WTC11 (cell line): ENCODE measurements at regions not wholly inside any gene's neighbourhood (a gene's known extent, or its start where the extent isn't known, plus 50 kb on each side); places are given as distances from the start of the nearest gene placed in this dataset.

Experiments
- ATAC-seq: fragments of 200-7000 bp; cut with Tn5 transposase; 2 replicates; pipeline ENCODE4 v1.10.0; 2021; ENCODE audit warnings: mild to moderate bottlenecking, moderate library complexity
- CTCF ChIA-PET: fragments of 300-600 bp; sonication (Branson Sonifier 250); formaldehyde crosslinking; loops from one replicate; lab custom pipeline; 2021; ENCODE audit warnings: antibody characterized with exemption; lab: Charles Lee
- POLR2A ChIA-PET: fragments of 350-600 bp; sonication (Branson Sonifier 250); formaldehyde crosslinking; loops from one replicate; lab custom pipeline; 2021; ENCODE audit warnings: antibody characterized with exemption; lab: Charles Lee
- DNase-seq: peaks from one replicate; pipeline ENCODE4 v3.0.0; 2021; ENCODE audit warnings: low spot score
- H3K27ac Mint-ChIP-seq: 2 replicates; pipeline ENCODE4 v1.8.0; 2021; ENCODE audit warnings: mixed read lengths
- H3K27me3 Mint-ChIP-seq: 2 replicates; pipeline ENCODE4 v1.8.0; 2021; ENCODE audit warnings: low read depth, mild to moderate bottlenecking, moderate library complexity, mixed read lengths
- H3K36me3 Mint-ChIP-seq: 2 replicates; pipeline ENCODE4 v1.8.0; 2021; ENCODE audit warnings: mixed read lengths
- H3K4me1 Mint-ChIP-seq: 2 replicates; pipeline ENCODE4 v1.8.0; 2022; ENCODE audit warnings: mixed read lengths
- H3K4me3 Mint-ChIP-seq: 2 replicates; pipeline ENCODE4 v1.8.0; 2021; ENCODE audit warnings: mild to moderate bottlenecking, moderate library complexity, mixed read lengths
- H3K9me3 Mint-ChIP-seq: 2 replicates; pipeline ENCODE4 v1.8.0; 2021; ENCODE audit warnings: mixed read lengths
- CTCF ChIP-seq: fragments of 200-600 bp; IDR thresholded peaks from 2 replicates; pipeline ENCODE4 v1.8.0; 2022; ENCODE audit warnings: antibody characterized with exemption
- EMX1 ChIP-seq: fragments of 250-450 bp; sonication (Bioruptor Pico); IDR thresholded peaks from 2 replicates; pipeline ENCODE4 v1.8.0; 2021; ENCODE audit warnings: mild to moderate bottlenecking
- FOXP1 ChIP-seq: sonication (generic); formaldehyde crosslinking; IDR thresholded peaks from 2 replicates; pipeline ENCODE4 v1.8.0; 2022; ENCODE audit warnings: missing genetic modification reagents, mild to moderate bottlenecking, moderate library complexity, borderline replicate concordance
- GTF2I ChIP-seq: fragments of 250-450 bp; sonication (Bioruptor Pico); conservative IDR thresholded peaks from 2 replicates; pipeline ENCODE4 v1.4.0; 2021; ENCODE audit warnings: mild to moderate bottlenecking
- KAT7 ChIP-seq: sonication (generic); formaldehyde crosslinking; IDR thresholded peaks from 2 replicates; pipeline ENCODE4 v1.8.1; 2023; ENCODE audit warnings: missing genetic modification reagents, mild to moderate bottlenecking, borderline replicate concordance
- MAX ChIP-seq: sonication (generic); formaldehyde crosslinking; IDR thresholded peaks from 2 replicates; pipeline ENCODE4 v1.8.0; 2022; ENCODE audit warnings: mild to moderate bottlenecking, missing genetic modification reagents
- MXD4 ChIP-seq: fragments of 250-450 bp; sonication (Bioruptor Pico); IDR thresholded peaks from 2 replicates; pipeline ENCODE4 v1.8.0; 2021; ENCODE audit warnings: mild to moderate bottlenecking, moderate library complexity, borderline replicate concordance
- MYBL2 ChIP-seq: sonication (generic); formaldehyde crosslinking; IDR thresholded peaks from 2 replicates; pipeline ENCODE4 v1.8.1; 2023; ENCODE audit warnings: mild to moderate bottlenecking, moderate library complexity, missing genetic modification reagents
- NFYB ChIP-seq: sonication (generic); formaldehyde crosslinking; conservative IDR thresholded peaks from 2 replicates; pipeline ENCODE4 v1.8.0; 2022; ENCODE audit warnings: low read depth, missing genetic modification reagents
- PRRX2 ChIP-seq: fragments of 250-450 bp; sonication (Bioruptor Pico); IDR thresholded peaks from 2 replicates; pipeline ENCODE4 v1.8.0; 2021; ENCODE audit warnings: mild to moderate bottlenecking
- RELA ChIP-seq: sonication (generic); formaldehyde crosslinking; IDR thresholded peaks from 2 replicates; pipeline ENCODE4 v1.8.1; 2022; ENCODE audit warnings: missing genetic modification reagents, mild to moderate bottlenecking, borderline replicate concordance
- SP1 ChIP-seq: sonication (generic); formaldehyde crosslinking; conservative IDR thresholded peaks from 2 replicates; pipeline ENCODE4 v1.8.1; 2022; ENCODE audit warnings: missing genetic modification reagents
- TCF7 ChIP-seq: sonication (generic); formaldehyde crosslinking; IDR thresholded peaks from 2 replicates; pipeline ENCODE4 v1.8.0; 2022; ENCODE audit warnings: mild to moderate bottlenecking, low read depth, missing genetic modification reagents, moderate library complexity
- ZBTB43 ChIP-seq: sonication (generic); formaldehyde crosslinking; IDR thresholded peaks from 2 replicates; pipeline ENCODE4 v1.8.1; 2023; ENCODE audit warnings: mild to moderate bottlenecking, missing genetic modification reagents
- ZMAT4 ChIP-seq: fragments of 250-450 bp; sonication (Bioruptor Pico); IDR thresholded peaks from 2 replicates; pipeline ENCODE4 v1.9.0; 2021; ENCODE audit warnings: mild to moderate bottlenecking
- ZNF138 ChIP-seq: sonication (generic); formaldehyde crosslinking; conservative IDR thresholded peaks from 2 replicates; pipeline ENCODE4 v1.8.1; 2022; ENCODE audit warnings: mild to moderate bottlenecking, moderate library complexity, missing genetic modification reagents
- ZNF232 ChIP-seq: sonication (generic); formaldehyde crosslinking; IDR thresholded peaks from 2 replicates; pipeline ENCODE4 v1.8.0; 2022; ENCODE audit warnings: mild to moderate bottlenecking, missing genetic modification reagents
- ZNF281 ChIP-seq: sonication (generic); formaldehyde crosslinking; IDR thresholded peaks from 2 replicates; pipeline ENCODE4 v1.8.0; 2023; ENCODE audit warnings: mild to moderate bottlenecking, missing genetic modification reagents
- ZNF396 ChIP-seq: fragments of 250-450 bp; sonication (Bioruptor Pico); IDR thresholded peaks from 2 replicates; pipeline ENCODE4 v1.8.0; 2021; ENCODE audit warnings: mild to moderate bottlenecking, moderate library complexity, borderline replicate concordance
- ZNF416 ChIP-seq: fragments of 250-450 bp; sonication (Bioruptor Pico); IDR thresholded peaks from 2 replicates; pipeline ENCODE4 v1.9.0; 2021; ENCODE audit warnings: mild to moderate bottlenecking, inconsistent platforms
- ZNF423 ChIP-seq: fragments of 250-450 bp; sonication (Bioruptor Pico); IDR thresholded peaks from 2 replicates; pipeline ENCODE4 v2.1.2; 2022; ENCODE audit warnings: mild to moderate bottlenecking, moderate library complexity
- ZNF425 ChIP-seq: fragments of 250-450 bp; sonication (Bioruptor Pico); conservative IDR thresholded peaks from 2 replicates; pipeline ENCODE4 v1.9.0; 2021; ENCODE audit warnings: mild to moderate bottlenecking
- ZNF512 ChIP-seq: sonication (generic); formaldehyde crosslinking; IDR thresholded peaks from 2 replicates; pipeline ENCODE4 v1.8.1; 2022; ENCODE audit warnings: missing genetic modification reagents, borderline replicate concordance

- ChIA-PET CTCF (no interaction called here), POLR2A (no interaction called here)
- Mint-ChIP-seq H3K4me3 (no peak overlapping the region), H3K4me1 (peaks cover 11% of the 10 kb centered on the region), H3K27ac (no peak overlapping the region), H3K9me3 (no peaks in the 10 kb centered on the region), H3K36me3 (no peaks in the 10 kb centered on the region), H3K27me3 (no peaks in the 10 kb centered on the region)
- DNase-seq = no peak
- ATAC-seq = no peak
- TF ChIP-seq GTF2I (CRISPR knock-in tag) (no peak), MXD4 (CRISPR knock-in tag) (no peak), ZNF281 (CRISPR knock-in tag) (no peak), PRRX2 (CRISPR knock-in tag) (no peak), RELA (CRISPR knock-in tag) (no peak), ZMAT4 (no peak), FOXP1 (CRISPR knock-in tag) (no peak), ZNF138 (CRISPR knock-in tag) (no peak), ZBTB43 (CRISPR knock-in tag) (no peak)
Observed at GRCh38 chr4:177803151-177803550, 360.9 kb upstream of the AGA start.

- CTCF ChIA-PET = no interaction called here
- no peak overlapping the region for H3K27ac Mint-ChIP-seq
- H3K36me3 Mint-ChIP-seq = no peaks in the 10 kb centered on the region
- POLR2A ChIA-PET = interaction anchor here (0.6 kb wide), 1 partner anchor 159 kb away, joined by 3 read pairs; no protein-coding TSS in a partner anchor
- H3K4me3 Mint-ChIP-seq = no peak overlapping the region
- no peak for ATAC-seq
- H3K4me1 Mint-ChIP-seq = peaks cover 19% of the 10 kb centered on the region
- no peak for DNase-seq
- no peaks in the 10 kb centered on the region for H3K9me3 Mint-ChIP-seq
- TF ChIP-seq CTCF (no peak), TCF7 (CRISPR knock-in tag) (no peak), PRRX2 (CRISPR knock-in tag) (no peak), ZNF232 (no peak), ZNF423 (no peak), MAX (CRISPR knock-in tag) (no peak)
- no peaks in the 10 kb centered on the region for H3K27me3 Mint-ChIP-seq
Observed at GRCh38 chr4:177809791-177810190, 367.6 kb upstream of the AGA start.

- Mint-ChIP-seq H3K4me1 (peaks cover 19% of the 10 kb centered on the region), H3K9me3 (peaks cover under 1% of the 10 kb centered on the region; the same call in 1 of the 2 replicates), H3K4me3 (no peak overlapping the region), H3K27me3 (no peaks in the 10 kb centered on the region), H3K27ac (no peak overlapping the region), H3K36me3 (no peaks in the 10 kb centered on the region)
- DNase-seq (no peak), ATAC-seq (no peak)
- CTCF ChIA-PET = no interaction called here
- POLR2A ChIA-PET = interaction anchor here (0.6 kb wide), 1 partner anchor 159 kb away, joined by 3 read pairs; no protein-coding TSS in a partner anchor
- TF ChIP-seq NFYB (CRISPR knock-in tag) (no peak), ZNF396 (CRISPR knock-in tag) (no peak), ZNF512 (CRISPR knock-in tag) (no peak), ZNF416 (CRISPR knock-in tag) (no peak), SP1 (CRISPR knock-in tag) (no peak), EMX1 (no peak), ZNF425 (no peak), KAT7 (no peak), MYBL2 (CRISPR knock-in tag) (no peak)
Observed at GRCh38 chr4:177810220-177810619, 368.0 kb upstream of the AGA start.
